Endothelial cell of umbilical vein (primary cell): ENCODE measurements at regions not wholly inside any gene's neighbourhood (a gene's known extent, or its start where the extent isn't known, plus 50 kb on each side); places are given as distances from the start of the nearest gene placed in this dataset.

Experiments used
- BruUV-seq: library from RNA; stranded (reverse); fragments of 400-500 nt; replicated peaks from 2 replicates; lab custom pipeline; 2021; lab: Mats Ljungman, UMichigan
- CTCF ChIA-PET: fragments of 300-600, 350-600 bp; sonication (Branson Sonifier 250); formaldehyde crosslinking; loops from one replicate; lab custom pipeline; 2021; ENCODE audit warnings: antibody characterized with exemption, inconsistent platforms; lab: Charles Lee
- POLR2A ChIA-PET: fragments of 300-600, 350-600 bp; sonication (Branson Sonifier 250); formaldehyde crosslinking; loops from one replicate; lab custom pipeline; 2021; ENCODE audit warnings: antibody characterized with exemption, inconsistent platforms; lab: Charles Lee
- DNase-seq: peaks from one replicate; pipeline ENCODE4 v3.0.0-alpha.2; 2011; ENCODE audit warnings: low read depth, low spot score
- FAIRE-seq: peaks from 2 replicates; lab custom pipeline; 2011; peaks lifted over from hg19 to GRCh38; lab: Jason Lieb, UNC
- H2AFZ ChIP-seq: 2 replicates; pipeline ENCODE4 v1.6.0; 2012; ENCODE audit warnings: low read depth, low read length, control low read depth, inconsistent platforms
- H3K27ac ChIP-seq: 2 replicates; pipeline ENCODE4 v1.5.1; 2011; ENCODE audit warnings: low read depth, mild to moderate bottlenecking, control low read depth, low read length, moderate library complexity; ENCODE audit not compliant: insufficient read depth
- H3K27me3 ChIP-seq, 2 experiments: 2 replicates each; pipeline versions ENCODE4 v1.6.0 to v1.6.1; 2011; ENCODE audit warnings: low read length in 2 of 2, mixed read lengths in 1 of 2; ENCODE audit not compliant: control insufficient read depth in 2 of 2, insufficient read depth in 2 of 2
- H3K36me3 ChIP-seq, 2 experiments: 2 replicates in 1 of 2; 3 replicates in 1 of 2; pipeline ENCODE4 v1.5.1; 2011; ENCODE audit warnings: low read length in 2 of 2, mild to moderate bottlenecking in 1 of 2, moderate library complexity in 1 of 2; ENCODE audit not compliant: control insufficient read depth in 2 of 2, insufficient read depth in 2 of 2; ENCODE audit errors: extremely low read depth in 1 of 2
- H3K4me1 ChIP-seq: 3 replicates; pipeline ENCODE4 v1.5.1; 2011; ENCODE audit warnings: mild to moderate bottlenecking, low read length; ENCODE audit not compliant: control insufficient read depth, insufficient read depth; ENCODE audit errors: extremely low read depth
- H3K4me2 ChIP-seq: 2 replicates; pipeline ENCODE4 v1.6.1; 2011; ENCODE audit warnings: low read length, control low read depth, mixed read lengths; ENCODE audit not compliant: insufficient read depth
- H3K4me3 ChIP-seq, 3 experiments: fragments of 200-600 bp in 1 of 3; sonication (generic), shearing (Covaris generic) in 1 of 3; replicated peaks in 1 of 3; 2 replicates each; pipeline ENCODE4 v1.5.1; 2011 to 2016; ENCODE audit warnings: control low read depth in 3 of 3, low read length in 3 of 3, mild to moderate bottlenecking in 2 of 3, inconsistent platforms in 1 of 3, low read depth in 1 of 3, moderate library complexity in 1 of 3; ENCODE audit not compliant: insufficient read depth in 1 of 3
- H3K79me2 ChIP-seq: 2 replicates; pipeline ENCODE4 v1.6.0; 2012; ENCODE audit warnings: low read length, inconsistent platforms; ENCODE audit not compliant: control insufficient read depth, insufficient read depth
- H3K9ac ChIP-seq: replicated peaks from 2 replicates; pipeline ENCODE3; 2011; ENCODE audit warnings: low read length, control low read depth; ENCODE audit not compliant: insufficient read depth; ENCODE audit errors: extremely low read depth
- H3K9me1 ChIP-seq: replicated peaks from 3 replicates; pipeline ENCODE4 v1.6.0; 2011; ENCODE audit warnings: mild to moderate bottlenecking, low read length; ENCODE audit not compliant: control insufficient read depth, insufficient read depth; ENCODE audit errors: extremely low read depth
- H3K9me3 ChIP-seq: replicated peaks from 2 replicates; pipeline ENCODE4 v1.5.1; 2012; ENCODE audit warnings: low read length, inconsistent platforms; ENCODE audit not compliant: control insufficient read depth, insufficient read depth
- H4K20me1 ChIP-seq: replicated peaks from 2 replicates; pipeline ENCODE3; 2011; ENCODE audit warnings: mild to moderate bottlenecking, low read length; ENCODE audit not compliant: control insufficient read depth, insufficient read depth; ENCODE audit errors: extremely low read depth
- EZH2 ChIP-seq: IDR thresholded peaks from 2 replicates; pipeline ENCODE4 v1.6.1; 2012; ENCODE audit warnings: borderline replicate concordance, low read depth, mild to moderate bottlenecking, moderate library complexity, low read length, inconsistent platforms; ENCODE audit not compliant: severe bottlenecking
- FOS ChIP-seq: IDR thresholded peaks from 2 replicates; pipeline ENCODE4 v1.6.1; 2011; ENCODE audit warnings: mild to moderate bottlenecking, low read length, moderate library complexity, borderline replicate concordance; ENCODE audit not compliant: insufficient read depth
- GATA2 ChIP-seq: IDR thresholded peaks from 2 replicates; pipeline ENCODE4 v1.7.0; 2011; ENCODE audit warnings: low read depth, mild to moderate bottlenecking, moderate library complexity, mixed read lengths, low read length; ENCODE audit not compliant: insufficient read length, insufficient read depth
- JUN ChIP-seq: IDR thresholded peaks from 2 replicates; pipeline ENCODE4 v1.6.1; 2011; ENCODE audit warnings: borderline replicate concordance, low read depth; ENCODE audit not compliant: insufficient read length, insufficient read depth
- MYC ChIP-seq: IDR thresholded peaks from one replicate; pipeline ENCODE4 v1.6.1; 2011; ENCODE audit warnings: mild to moderate bottlenecking, low read depth, low read length
- POLR2A ChIP-seq: IDR thresholded peaks from 2 replicates; pipeline ENCODE4 v1.6.1; 2012; ENCODE audit warnings: low read depth, mild to moderate bottlenecking, control low read depth, low read length
- POLR2AphosphoS5 ChIP-seq: IDR thresholded peaks from 2 replicates; pipeline ENCODE4 v1.6.1; 2012; ENCODE audit warnings: low read depth, mild to moderate bottlenecking, control low read depth, low read length, moderate library complexity; ENCODE audit not compliant: insufficient read depth
- dilution Hi-C: fragments of 300-500 bp; cut with MboI; formaldehyde crosslinking; loops from one replicate; pipeline ENCODE4 v1.15.0; 2019; ENCODE audit warnings: low sequenced_read_pairs; ENCODE audit not compliant: extremely low pct_ligation_motif_present
- intact Hi-C: fragments of 100-400 bp; cut with micrococcal nuclease; formaldehyde crosslinking; loops from one replicate; pipeline ENCODE4 v1.10.0; 2022
- TF ChIP-seq, protein P1 (sequence below): IDR thresholded peaks from 2 replicates; pipeline ENCODE4 v1.6.1; 2011; ENCODE audit not compliant: insufficient read depth, insufficient read length
- TF ChIP-seq, protein P2 (sequence below), 2 donors: IDR thresholded peaks; 1 replicate in 1 of 2; 2 replicates in 1 of 2; pipeline ENCODE4 v1.5.1; 2011; ENCODE audit warnings: low read length in 2 of 2, mild to moderate bottlenecking in 2 of 2, moderate library complexity in 2 of 2, control low read depth in 1 of 2, inconsistent platforms in 1 of 2, low read depth in 1 of 2; ENCODE audit not compliant: insufficient read depth in 1 of 2; ENCODE audit errors: extremely low read depth in 1 of 2

DNA sequence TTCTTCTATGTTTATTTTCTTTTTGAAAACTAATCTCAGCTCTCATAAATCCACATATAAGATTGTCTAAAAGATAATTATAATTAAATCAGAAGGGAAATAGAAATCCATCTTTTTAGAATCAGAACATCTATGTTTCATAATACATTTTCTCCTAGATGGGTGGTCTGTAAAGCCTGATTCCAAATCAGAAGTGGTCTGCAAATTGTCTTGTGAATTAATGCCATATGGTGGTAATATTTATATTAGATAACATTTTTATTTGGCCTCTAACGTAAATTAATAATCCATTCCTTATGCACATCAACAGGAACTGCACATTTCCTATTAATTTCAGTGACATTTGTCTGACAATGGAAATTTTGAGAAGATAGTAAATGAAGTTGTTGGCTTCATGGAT lies 52.8 kb upstream of the TBC1D5 start:
- Histone ChIP-seq H3K4me2 (no peak overlapping the region), H3K79me2 (no peaks in the 10 kb centered on the region), H3K9ac (no peak overlapping the region), H3K27ac (no peak overlapping the region), H2AFZ (no peak overlapping the region), H3K9me1 (no peaks in the 10 kb centered on the region), H3K36me3 (no peaks in the 10 kb centered on the region), H3K4me3 (no peak overlapping the region), H3K4me1 (no peaks in the 10 kb centered on the region), H3K9me3 (no peaks in the 10 kb centered on the region), H4K20me1 (no peaks in the 10 kb centered on the region), H3K27me3 (no peaks in the 10 kb centered on the region)
- dilution Hi-C loops = no loop called here
- CTCF ChIA-PET = no interaction called here
- intact Hi-C loops = no loop called here
- TF ChIP-seq, protein P1, sequence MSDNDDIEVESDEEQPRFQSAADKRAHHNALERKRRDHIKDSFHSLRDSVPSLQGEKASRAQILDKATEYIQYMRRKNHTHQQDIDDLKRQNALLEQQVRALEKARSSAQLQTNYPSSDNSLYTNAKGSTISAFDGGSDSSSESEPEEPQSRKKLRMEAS = no peak
- FAIRE-seq (no peak), DNase-seq (no peak)
- POLR2A ChIA-PET = no interaction called here
- BruUV-seq = no TSS peak

DNA sequence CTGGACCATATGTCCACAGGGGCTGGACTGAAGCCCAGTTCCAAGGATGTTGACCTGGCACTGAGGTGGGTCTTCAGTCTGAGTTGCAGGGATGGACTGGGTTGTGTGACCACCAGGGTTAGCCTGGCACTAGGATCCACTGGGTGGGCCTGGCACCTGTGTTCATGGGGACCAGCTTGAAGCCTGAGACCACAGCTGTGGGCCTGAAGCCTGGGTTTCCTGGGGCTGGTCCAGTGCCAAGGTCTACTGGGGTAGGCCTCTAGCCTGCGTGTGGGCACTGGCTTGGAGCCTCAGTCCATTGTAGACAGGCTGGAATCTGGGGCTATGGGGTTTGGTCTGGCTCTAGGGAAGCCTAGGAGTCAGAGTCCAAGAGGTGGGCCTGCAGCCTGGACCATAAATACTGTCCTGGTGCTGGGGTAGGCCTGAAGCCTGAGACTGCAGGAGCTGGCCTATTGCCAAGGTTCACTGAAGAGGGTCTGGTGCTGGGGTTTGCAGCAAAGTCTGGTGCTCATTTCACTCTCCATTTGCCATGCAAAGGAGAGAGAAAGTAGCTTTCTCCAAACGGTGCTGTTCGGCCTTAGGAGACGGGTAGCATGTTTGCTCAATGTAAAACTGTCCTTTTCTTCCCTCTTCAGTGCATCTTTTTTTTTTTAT lies 51.2 kb upstream of the TBC1D5 start:
- Histone ChIP-seq H3K9ac (no peak overlapping the region), H3K4me3 (no peak overlapping the region), H3K9me3 (no peaks in the 10 kb centered on the region), H4K20me1 (no peaks in the 10 kb centered on the region), H3K79me2 (no peaks in the 10 kb centered on the region), H3K4me2 (no peak overlapping the region), H3K36me3 (no peaks in the 10 kb centered on the region), H3K9me1 (no peaks in the 10 kb centered on the region), H3K4me1 (no peaks in the 10 kb centered on the region), H3K27ac (no peak overlapping the region), H3K27me3 (no peaks in the 10 kb centered on the region), H2AFZ (no peak overlapping the region)
- TF ChIP-seq POLR2AphosphoS5 (no peak), EZH2 (no peak), MYC (no peak), GATA2 (no peak), FOS (no peak), POLR2A (no peak), JUN (no peak)
- TF ChIP-seq, protein P2, sequence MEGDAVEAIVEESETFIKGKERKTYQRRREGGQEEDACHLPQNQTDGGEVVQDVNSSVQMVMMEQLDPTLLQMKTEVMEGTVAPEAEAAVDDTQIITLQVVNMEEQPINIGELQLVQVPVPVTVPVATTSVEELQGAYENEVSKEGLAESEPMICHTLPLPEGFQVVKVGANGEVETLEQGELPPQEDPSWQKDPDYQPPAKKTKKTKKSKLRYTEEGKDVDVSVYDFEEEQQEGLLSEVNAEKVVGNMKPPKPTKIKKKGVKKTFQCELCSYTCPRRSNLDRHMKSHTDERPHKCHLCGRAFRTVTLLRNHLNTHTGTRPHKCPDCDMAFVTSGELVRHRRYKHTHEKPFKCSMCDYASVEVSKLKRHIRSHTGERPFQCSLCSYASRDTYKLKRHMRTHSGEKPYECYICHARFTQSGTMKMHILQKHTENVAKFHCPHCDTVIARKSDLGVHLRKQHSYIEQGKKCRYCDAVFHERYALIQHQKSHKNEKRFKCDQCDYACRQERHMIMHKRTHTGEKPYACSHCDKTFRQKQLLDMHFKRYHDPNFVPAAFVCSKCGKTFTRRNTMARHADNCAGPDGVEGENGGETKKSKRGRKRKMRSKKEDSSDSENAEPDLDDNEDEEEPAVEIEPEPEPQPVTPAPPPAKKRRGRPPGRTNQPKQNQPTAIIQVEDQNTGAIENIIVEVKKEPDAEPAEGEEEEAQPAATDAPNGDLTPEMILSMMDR (IDR thresholded peaks at IDR 0.05; ENCODE audit: extremely low read depth in 1 of 2, insufficient read depth in 1 of 2, low read depth in 1 of 2, low read length in 2 of 2) = no peak
- TF ChIP-seq, protein P1 = no peak
- dilution Hi-C loops (no loop called here), intact Hi-C loops (no loop called here)
- CTCF ChIA-PET = no interaction called here
- no TSS peak for BruUV-seq
- DNase-seq (no peak), FAIRE-seq (no peak)
- POLR2A ChIA-PET = no interaction called here
